Prostate gland (tissue), 2 donors: ENCODE measurements at regions not wholly inside any gene's neighbourhood (a gene's known extent, or its start where the extent isn't known, plus 50 kb on each side); places are given as distances from the start of the nearest gene placed in this dataset.

Source experiments
- DNase-seq: peaks from one replicate; pipeline ENCODE4 v3.0.0-alpha.2; 2019; ENCODE audit warnings: low spot score
- H3K27ac ChIP-seq, 2 donors: fragments of 200-600 bp; sonication (generic); 2 replicates each; pipeline ENCODE4 v1.5.1; 2017 to 2019
- H3K27me3 ChIP-seq: fragments of 200-600 bp; sonication (generic); replicated peaks from 2 replicates; pipeline ENCODE4 v1.5.1; 2019; ENCODE audit not compliant: insufficient read depth
- H3K36me3 ChIP-seq, 2 donors: fragments of 200-600 bp; sonication (generic); 1 replicate in 1 of 2; 2 replicates in 1 of 2; pipeline versions ENCODE4 v1.5.1 to v1.8.1; 2017 to 2019
- H3K4me1 ChIP-seq: fragments of 200-600 bp; sonication (generic); replicated peaks from 2 replicates; pipeline ENCODE4 v1.5.1; 2019
- H3K4me3 ChIP-seq, 2 donors: fragments of 200-600 bp; sonication (generic); 2 replicates each; pipeline ENCODE4 v1.5.1; 2017 to 2019
- H3K9me3 ChIP-seq: fragments of 200-600 bp; sonication (generic); 2 replicates; pipeline ENCODE4 v1.5.1; 2017
- POLR2A ChIP-seq: fragments of 450-650 bp; IDR thresholded peaks from one replicate; pipeline ENCODE4 v1.6.1; 2016; ENCODE audit warnings: antibody characterized with exemption, mild to moderate bottlenecking
- POLR2AphosphoS5 ChIP-seq: sonication (generic); formaldehyde crosslinking; IDR thresholded peaks from one replicate; pipeline ENCODE4 v1.6.1; 2017; ENCODE audit warnings: antibody characterized with exemption
- WGBS: methylation state at CpG from one replicate; pipeline ENCODE4 v1.1.5; 2018; 5-methylcytosine and 5-hydroxymethylcytosine counted together
- intact Hi-C: fragments of 100-400 bp; cut with DNase I; formaldehyde crosslinking; loops from one replicate; pipeline ENCODE4 v1.14.2; 2022
- TF ChIP-seq, protein P1 (sequence below), 4 experiments: fragments of 200-600 bp in 2 of 4; fragments of 450-650 bp in 2 of 4; sonication (generic) in 2 of 4; IDR thresholded peaks; 1 replicate in 3 of 4; 2 replicates in 1 of 4; pipeline ENCODE4 v1.5.1; 2016 to 2019; ENCODE audit warnings: antibody characterized with exemption in 4 of 4, mild to moderate bottlenecking in 2 of 4, moderate library complexity in 2 of 4

- Histone ChIP-seq H3K27ac (no peak overlapping the region), H3K9me3 (no peaks in the 10 kb centered on the region), H3K4me3 (no peak overlapping the region), H3K36me3 (no peaks in the 10 kb centered on the region), H3K4me1 (no peaks in the 10 kb centered on the region), H3K27me3 (no peaks in the 10 kb centered on the region)
- TF ChIP-seq POLR2A (no peak), POLR2AphosphoS5 (no peak)
- TF ChIP-seq, protein P1, sequence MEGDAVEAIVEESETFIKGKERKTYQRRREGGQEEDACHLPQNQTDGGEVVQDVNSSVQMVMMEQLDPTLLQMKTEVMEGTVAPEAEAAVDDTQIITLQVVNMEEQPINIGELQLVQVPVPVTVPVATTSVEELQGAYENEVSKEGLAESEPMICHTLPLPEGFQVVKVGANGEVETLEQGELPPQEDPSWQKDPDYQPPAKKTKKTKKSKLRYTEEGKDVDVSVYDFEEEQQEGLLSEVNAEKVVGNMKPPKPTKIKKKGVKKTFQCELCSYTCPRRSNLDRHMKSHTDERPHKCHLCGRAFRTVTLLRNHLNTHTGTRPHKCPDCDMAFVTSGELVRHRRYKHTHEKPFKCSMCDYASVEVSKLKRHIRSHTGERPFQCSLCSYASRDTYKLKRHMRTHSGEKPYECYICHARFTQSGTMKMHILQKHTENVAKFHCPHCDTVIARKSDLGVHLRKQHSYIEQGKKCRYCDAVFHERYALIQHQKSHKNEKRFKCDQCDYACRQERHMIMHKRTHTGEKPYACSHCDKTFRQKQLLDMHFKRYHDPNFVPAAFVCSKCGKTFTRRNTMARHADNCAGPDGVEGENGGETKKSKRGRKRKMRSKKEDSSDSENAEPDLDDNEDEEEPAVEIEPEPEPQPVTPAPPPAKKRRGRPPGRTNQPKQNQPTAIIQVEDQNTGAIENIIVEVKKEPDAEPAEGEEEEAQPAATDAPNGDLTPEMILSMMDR (IDR thresholded peaks at IDR 0.05), result no peak
- intact Hi-C loops, result no loop called here
- no peak for DNase-seq
These were observed 115.0 kb downstream of the AGTR2 start for GRCh38 chrX:116285501-116285900.

DNA sequence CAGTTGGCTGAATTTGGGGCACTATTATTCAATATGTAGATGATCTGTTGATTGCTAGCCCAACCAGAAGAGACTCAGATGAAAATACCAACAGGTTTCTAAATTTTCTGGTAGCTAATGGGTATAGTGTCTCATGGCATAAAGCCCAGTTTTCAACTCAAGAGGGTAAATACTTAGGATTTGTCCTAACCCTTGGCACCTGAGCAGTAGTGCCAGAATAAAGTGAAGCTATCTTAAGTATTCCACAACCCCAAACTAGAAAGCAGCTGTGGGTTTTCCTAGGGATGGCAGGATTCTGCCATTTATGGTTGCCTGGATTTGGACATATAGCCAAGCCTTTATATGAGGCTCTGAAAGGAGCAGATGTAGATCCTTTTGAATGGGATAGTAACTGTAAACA lies 119.0 kb downstream of the AGTR2 start:
- H3K9me3 ChIP-seq, result no peaks in the 10 kb centered on the region
- intact Hi-C loops, result no loop called here
- DNase-seq, result no peak
- no peaks in the 10 kb centered on the region for H3K27me3 ChIP-seq
- H3K4me1 ChIP-seq, result no peaks in the 10 kb centered on the region
- no peak overlapping the region for H3K27ac ChIP-seq
- H3K4me3 ChIP-seq, result no peak overlapping the region
- no peaks in the 10 kb centered on the region for H3K36me3 ChIP-seq
- TF ChIP-seq POLR2AphosphoS5, result no peak

GRCh38 chrX:116290359-116290758 lies 119.8 kb downstream of the AGTR2 start:
- intact Hi-C loops, result no loop called here
- Histone ChIP-seq H3K4me3 (no peak overlapping the region), H3K36me3 (no peaks in the 10 kb centered on the region), H3K27ac (no peak overlapping the region), H3K9me3 (no peaks in the 10 kb centered on the region), H3K4me1 (no peaks in the 10 kb centered on the region), H3K27me3 (no peaks in the 10 kb centered on the region)
- no peak for DNase-seq
- no peak for TF ChIP-seq POLR2AphosphoS5
- TF ChIP-seq, protein P1 (IDR thresholded peaks at IDR 0.05), result no peak
- no peak for TF ChIP-seq POLR2A
- 27% methylated on average over 1 of the region's 1 CpG for WGBS

GRCh38 chrX:116292183-116292582 lies 121.6 kb downstream of the AGTR2 start:
- intact Hi-C loops, result no loop called here
- Histone ChIP-seq H3K27ac (no peak overlapping the region), H3K9me3 (no peaks in the 10 kb centered on the region), H3K36me3 (no peaks in the 10 kb centered on the region), H3K4me1 (no peaks in the 10 kb centered on the region), H3K4me3 (no peak overlapping the region), H3K27me3 (no peaks in the 10 kb centered on the region)
- no peak for DNase-seq
- TF ChIP-seq, protein P1 (IDR thresholded peaks at IDR 0.05), result no peak
- TF ChIP-seq POLR2A (no peak), POLR2AphosphoS5 (no peak)
- WGBS, result 79% methylated on average over 4 of the region's 4 CpGs

- no peak for TF ChIP-seq POLR2AphosphoS5
- no peak for TF ChIP-seq POLR2A
- Histone ChIP-seq H3K4me3 (no peak overlapping the region), H3K9me3 (no peaks in the 10 kb centered on the region), H3K27me3 (no peaks in the 10 kb centered on the region), H3K27ac (no peak overlapping the region), H3K4me1 (no peaks in the 10 kb centered on the region), H3K36me3 (no peaks in the 10 kb centered on the region)
- WGBS, result 43% methylated on average over 3 of the region's 3 CpGs
- intact Hi-C loops, result no loop called here
- no peak for DNase-seq
These were observed 128.4 kb downstream of the AGTR2 start for GRCh38 chrX:116298956-116299355.

GRCh38 chrX:116306218-116306617 lies 130.2 kb upstream of the SLC6A14 start:
- H3K36me3 ChIP-seq, result no peaks in the 10 kb centered on the region
- no peak overlapping the region for H3K4me3 ChIP-seq
- H3K9me3 ChIP-seq, result no peaks in the 10 kb centered on the region
- no peaks in the 10 kb centered on the region for H3K4me1 ChIP-seq
- DNase-seq, result no peak
- WGBS, result no CpG with 5 or more reads among the region's 2 CpGs
- intact Hi-C loops, result no loop called here
- H3K27me3 ChIP-seq, result no peaks in the 10 kb centered on the region
- no peak overlapping the region for H3K27ac ChIP-seq
- TF ChIP-seq POLR2AphosphoS5 (no peak), POLR2A (no peak)
- TF ChIP-seq, protein P1 (IDR thresholded peaks at IDR 0.05), result no peak
